H1 (cell line): ENCODE measurements at regions not wholly inside any gene's neighbourhood (a gene's known extent, or its start where the extent isn't known, plus 50 kb on each side); places are given as distances from the start of the nearest gene placed in this dataset.

Experiments used
- CTCF ChIA-PET: fragments of 300-600 bp; sonication (Branson Sonifier 250); formaldehyde crosslinking; loops from one replicate; lab custom pipeline; 2021; ENCODE audit not compliant: partially characterized antibody; lab: Charles Lee
- POLR2A ChIA-PET: fragments of 300-600 bp; sonication (Branson Sonifier 250); formaldehyde crosslinking; loops from one replicate; lab custom pipeline; 2021; ENCODE audit warnings: inconsistent platforms; ENCODE audit not compliant: partially characterized antibody; lab: Charles Lee
- DNase-seq, 2 experiments: peaks; one replicate each; pipeline versions ENCODE4 v3.0.0 to v3.0.0-alpha.2; 2010 to 2022; ENCODE audit warnings: low spot score in 2 of 2, low read depth in 1 of 2, mixed read lengths in 1 of 2
- FAIRE-seq: peaks from 2 replicates; lab custom pipeline; 2011; peaks lifted over from hg19 to GRCh38; lab: Jason Lieb, UNC
- H2AFZ ChIP-seq: 2 replicates; pipeline ENCODE4 v1.8.1; 2012; ENCODE audit warnings: low read length, inconsistent platforms
- H2AK5ac ChIP-seq: 2 replicates; pipeline ENCODE4 v1.6.1; 2013; ENCODE audit warnings: low read depth, low read length
- H2BK120ac ChIP-seq: replicated peaks from 2 replicates; pipeline ENCODE3; 2013; ENCODE audit warnings: low read depth, low read length, inconsistent platforms
- H2BK12ac ChIP-seq: 2 replicates; pipeline ENCODE4 v1.6.1; 2013; ENCODE audit warnings: low read depth, low read length
- H2BK15ac ChIP-seq: 2 replicates; pipeline ENCODE4 v1.6.1; 2013; ENCODE audit warnings: low read length
- H2BK20ac ChIP-seq: 2 replicates; pipeline ENCODE4 v1.6.1; 2013; ENCODE audit warnings: low read length
- H2BK5ac ChIP-seq: 2 replicates; pipeline ENCODE4 v1.6.1; 2013; ENCODE audit warnings: low read depth, low read length
- H3K14ac ChIP-seq: 2 replicates; pipeline ENCODE4 v1.6.1; 2013; ENCODE audit warnings: inconsistent platforms; ENCODE audit not compliant: insufficient read length
- H3K18ac ChIP-seq: 2 replicates; pipeline ENCODE4 v1.6.1; 2013; ENCODE audit warnings: low read length; ENCODE audit errors: extremely low read depth
- H3K23ac ChIP-seq: 2 replicates; pipeline ENCODE4 v1.6.1; 2013; ENCODE audit warnings: inconsistent platforms; ENCODE audit not compliant: insufficient read length
- H3K23me2 ChIP-seq: 2 replicates; pipeline ENCODE4 v1.6.1; 2013; ENCODE audit warnings: low read depth, low read length
- H3K27ac ChIP-seq: 2 replicates; pipeline ENCODE4 v1.6.1; 2011; ENCODE audit warnings: low read depth, low read length, inconsistent platforms
- H3K27me3 ChIP-seq, 4 experiments: replicated peaks in 1 of 4; 1 replicate in 1 of 4; 2 replicates in 3 of 4; pipeline versions ENCODE4 v1.6.1 to v1.8.1; 2011 to 2013; ENCODE audit warnings: low read length in 3 of 4, mild to moderate bottlenecking in 3 of 4, inconsistent platforms in 2 of 4, mixed read lengths in 2 of 4, moderate library complexity in 1 of 4; ENCODE audit not compliant: control insufficient read depth in 3 of 4, insufficient read depth in 3 of 4; ENCODE audit errors: extremely low read depth in 1 of 4
- H3K36me3 ChIP-seq, 4 experiments: 2 replicates each; pipeline versions ENCODE4 v1.6.1 to v1.8.1; 2011 to 2013; ENCODE audit warnings: mild to moderate bottlenecking in 4 of 4, low read length in 3 of 4, moderate library complexity in 2 of 4, control low read depth in 1 of 4, inconsistent platforms in 1 of 4; ENCODE audit not compliant: insufficient read depth in 4 of 4, control insufficient read depth in 2 of 4
- H3K4ac ChIP-seq: replicated peaks from 2 replicates; pipeline ENCODE3; 2013; ENCODE audit warnings: low read length, low read depth, mixed read lengths, inconsistent platforms; ENCODE audit not compliant: insufficient read length
- H3K4me1 ChIP-seq, 4 experiments: replicated peaks in 1 of 4; 1 replicate in 1 of 4; 2 replicates in 3 of 4; pipeline versions ENCODE4 v1.6.1 to v1.8.1; 2011 to 2013; ENCODE audit warnings: low read length in 3 of 4, inconsistent platforms in 2 of 4, mixed read lengths in 1 of 4; ENCODE audit not compliant: insufficient read depth in 4 of 4, control insufficient read depth in 3 of 4
- H3K4me2 ChIP-seq, 2 experiments: 2 replicates each; pipeline versions ENCODE4 v1.6.1 to v1.8.1; 2011 to 2013; ENCODE audit warnings: low read depth in 2 of 2, low read length in 2 of 2, control low read depth in 1 of 2, inconsistent platforms in 1 of 2, mild to moderate bottlenecking in 1 of 2; ENCODE audit not compliant: insufficient read depth in 1 of 2
- H3K4me3 ChIP-seq, 4 experiments: fragments of 200-600, 300-600 bp in 1 of 4; sonication (generic), shearing (Covaris generic), sonication (Bioruptor Twin) in 1 of 4; 2 replicates each; pipeline versions ENCODE4 v1.5.1 to v1.8.1; 2011 to 2016; ENCODE audit warnings: low read length in 4 of 4, low read depth in 3 of 4, control low read depth in 2 of 4, inconsistent platforms in 2 of 4, mild to moderate bottlenecking in 2 of 4, mixed read lengths in 1 of 4, moderate library complexity in 1 of 4; ENCODE audit not compliant: insufficient read depth in 2 of 4; ENCODE audit errors: extremely low read depth in 1 of 4
- H3K56ac ChIP-seq: replicated peaks from 2 replicates; pipeline ENCODE3; 2013; ENCODE audit warnings: low read depth, mild to moderate bottlenecking, mixed read lengths, low read length, inconsistent platforms; ENCODE audit not compliant: insufficient read length
- H3K79me1 ChIP-seq: 2 replicates; pipeline ENCODE4 v1.6.1; 2013; ENCODE audit warnings: low read depth, low read length, control low read depth
- H3K79me2 ChIP-seq, 2 experiments: 2 replicates each; pipeline versions ENCODE4 v1.6.1 to v1.8.1; 2012 to 2013; ENCODE audit warnings: low read length in 2 of 2, mild to moderate bottlenecking in 2 of 2, inconsistent platforms in 1 of 2; ENCODE audit not compliant: insufficient read depth in 2 of 2, control insufficient read depth in 1 of 2
- H3K9ac ChIP-seq, 4 experiments: replicated peaks in 1 of 4; 1 replicate in 1 of 4; 2 replicates in 3 of 4; pipeline versions ENCODE4 v1.6.1 to v1.8.1; 2011 to 2013; ENCODE audit warnings: low read depth in 3 of 4, low read length in 3 of 4, control low read depth in 2 of 4, mild to moderate bottlenecking in 2 of 4, moderate library complexity in 2 of 4, inconsistent platforms in 1 of 4; ENCODE audit errors: extremely low read depth in 1 of 4
- H3K9me3 ChIP-seq, 2 experiments: 2 replicates each; pipeline versions ENCODE4 v1.6.1 to v1.8.1; 2012 to 2013; ENCODE audit warnings: mild to moderate bottlenecking in 2 of 2, moderate library complexity in 2 of 2, control low read depth in 1 of 2, inconsistent platforms in 1 of 2, low read depth in 1 of 2, low read length in 1 of 2, mixed read lengths in 1 of 2; ENCODE audit not compliant: insufficient read depth in 2 of 2
- H4K20me1 ChIP-seq, 2 experiments: replicated peaks in 1 of 2; 2 replicates each; pipeline versions ENCODE3 to v1.8.1; 2011 to 2013; ENCODE audit warnings: inconsistent platforms in 2 of 2, low read length in 2 of 2, mild to moderate bottlenecking in 1 of 2; ENCODE audit not compliant: insufficient read depth in 2 of 2, control insufficient read depth in 1 of 2
- H4K5ac ChIP-seq: 2 replicates; pipeline ENCODE4 v1.6.1; 2013; ENCODE audit warnings: low read length, low read depth, mixed read lengths, inconsistent platforms; ENCODE audit not compliant: insufficient read length
- H4K8ac ChIP-seq: 2 replicates; pipeline ENCODE4 v1.8.0; 2013; ENCODE audit warnings: mild to moderate bottlenecking, moderate library complexity, low read length, inconsistent platforms; ENCODE audit not compliant: insufficient read depth; ENCODE audit errors: extremely low read depth
- H4K91ac ChIP-seq: replicated peaks from 2 replicates; pipeline ENCODE3; 2013; ENCODE audit warnings: low read length, mixed read lengths, inconsistent platforms; ENCODE audit not compliant: insufficient read length
- RAD21 ChIP-seq, 2 experiments: IDR thresholded peaks in 1 of 2; conservative IDR thresholded peaks in 1 of 2; 2 replicates each; pipeline ENCODE4 v1.6.1; 2011; ENCODE audit warnings: low read depth in 2 of 2, low read length in 2 of 2, improper control_type of control experiment in 1 of 2, inconsistent platforms in 1 of 2, mild to moderate bottlenecking in 1 of 2, moderate library complexity in 1 of 2
- USF2 ChIP-seq: IDR thresholded peaks from 2 replicates; pipeline ENCODE4 v1.6.1; 2011; ENCODE audit warnings: low read length, improper control_type of control experiment
- WGBS, 2 experiments: shearing (Covaris generic) in 1 of 2; methylation state at CpG; one replicate each; pipeline versions ENCODE4 v1.1.6 to v1.1.7; 2013 to 2015; ENCODE audit warnings: low lambda C conversion rate in 2 of 2, mixed read lengths in 2 of 2, inconsistent platforms in 1 of 2, low coverage in 1 of 2, missing lambda C conversion rate in 1 of 2; ENCODE audit not compliant: insufficient replicate concordance in 2 of 2, insufficient coverage in 1 of 2, insufficient read length in 1 of 2; ENCODE audit errors: extremely low coverage in 1 of 2, missing lambda C conversion rate in 1 of 2; 5-methylcytosine and 5-hydroxymethylcytosine counted together

DNA sequence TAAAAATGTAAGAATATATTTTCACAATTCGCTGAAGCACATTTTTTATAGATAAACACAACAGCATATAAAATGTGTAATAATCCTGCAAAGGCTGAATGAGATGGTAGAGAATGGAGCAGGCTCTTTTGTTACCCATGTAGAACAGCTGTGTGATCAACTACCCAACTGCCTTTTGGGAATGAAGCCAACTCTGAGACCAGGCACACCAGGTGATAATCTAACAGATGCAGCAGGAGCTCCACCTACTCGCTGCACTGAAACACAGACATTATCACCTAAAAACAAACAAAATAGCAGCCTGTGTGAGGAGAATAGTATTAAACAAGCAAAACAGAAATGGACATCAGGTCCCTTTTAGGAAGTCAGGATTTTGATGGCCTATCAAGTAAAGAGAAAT, 183.3 kb downstream of the CCDC59 start:
- Histone ChIP-seq H3K79me1 (no peaks in the 10 kb centered on the region), H4K8ac (no peak overlapping the region), H3K27me3 (no peaks in the 10 kb centered on the region), H3K36me3 (no peaks in the 10 kb centered on the region), H3K18ac (no peak overlapping the region), H3K79me2 (no peaks in the 10 kb centered on the region), H3K9ac (no peak overlapping the region), H4K91ac (no peak overlapping the region), H4K20me1 (no peaks in the 10 kb centered on the region), H3K4me1 (peaks cover 0 to 9% (median 0%) of the 10 kb centered on the region in 4 experiments; a peak in 1 of 7 replicates), H2BK5ac (no peak overlapping the region), H2BK12ac (no peak overlapping the region), H4K5ac (no peak overlapping the region), H3K27ac (no peak overlapping the region), H2BK20ac (no peak overlapping the region), H3K14ac (no peak overlapping the region), H2BK120ac (no peak overlapping the region), H2BK15ac (no peak overlapping the region), H3K23ac (no peak overlapping the region), H3K9me3 (no peaks in the 10 kb centered on the region), H2AFZ (no peak overlapping the region), H3K23me2 (no peaks in the 10 kb centered on the region), H2AK5ac (no peak overlapping the region), H3K4me2 (no peak overlapping the region), H3K4me3 (no peak overlapping the region), H3K4ac (no peak overlapping the region), H3K56ac (no peak overlapping the region)
- TF ChIP-seq USF2 (no peak), RAD21 (IDR thresholded peaks at IDR 0.05 in 1 of 2, conservative IDR thresholded peaks at IDR 0.05 in 1 of 2; ENCODE audit: low read depth in 2 of 2, low read length in 2 of 2) (peak; percentile 21 to 33; a peak in 3 of 4 replicates)
- POLR2A ChIA-PET = no interaction called here
- WGBS, 2 experiments = 72% methylated on average over 2 of the region's 2 CpGs; no CpG with 5 or more reads in 1 of the 2 experiments
- CTCF ChIA-PET = no interaction called here
- DNase-seq (no peak), FAIRE-seq (no peak)
